ENCODE measurements at regions not wholly inside any gene's neighbourhood (a gene's known extent, or its start where the extent isn't known, plus 50 kb on each side); places are given as distances from the start of the nearest gene placed in this dataset.

DNA sequence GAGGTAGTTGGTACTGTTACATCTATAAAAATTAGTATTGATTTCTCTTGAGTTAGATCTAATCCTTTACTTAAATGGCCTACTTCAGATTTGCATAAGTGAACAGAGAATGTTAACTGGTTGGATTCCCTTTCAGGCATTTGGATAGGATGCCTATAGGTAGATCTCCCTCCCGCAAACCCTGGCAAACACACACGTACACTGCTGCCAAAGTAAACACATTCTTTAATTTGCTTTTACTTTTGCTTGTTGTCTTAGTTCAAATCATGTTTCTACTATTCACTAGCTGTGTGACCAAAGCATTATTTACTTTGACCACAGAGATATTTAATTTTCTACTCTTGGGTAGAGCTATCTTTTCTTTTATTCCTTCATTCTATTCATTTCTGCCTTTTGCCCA is 936.1 kb upstream of the FBXO33 start:
- Histone ChIP-seq H3K9me2 (replicated peaks; ENCODE audit: insufficient read depth, low read length) (no peaks in the 10 kb centered on the region), H2AFZ (ENCODE audit: low read depth, low read length, severe bottlenecking) (no peak overlapping the region), H3K36me3 (ENCODE audit: low read length) (no peaks in the 10 kb centered on the region), H4K20me1 (ENCODE audit: low read depth, low read length) (no peaks in the 10 kb centered on the region), H3K4me2 (ENCODE audit: low read depth, low read length, poor library complexity, severe bottlenecking) (no peak overlapping the region), H3K27ac (ENCODE audit: low read depth, low read length) (no peak overlapping the region), H3K9me3 (ENCODE audit: insufficient read depth, low read length) (no peaks in the 10 kb centered on the region), H3K9ac (ENCODE audit: low read length) (no peak overlapping the region), H3F3A (ENCODE audit: insufficient read depth) (no peaks in the 10 kb centered on the region), H3K79me2 (ENCODE audit: insufficient read depth, low read length) (no peaks in the 10 kb centered on the region), H3K4me3 (ENCODE audit: insufficient read depth, low read length, poor library complexity, severe bottlenecking) (no peak overlapping the region), H3K27me3 (ENCODE audit: low read length) (no peaks in the 10 kb centered on the region)
- no peak for TF ChIP-seq EZH2phosphoT487 (conservative IDR thresholded peaks at IDR 0.05; ENCODE audit: low read length)
- TF ChIP-seq, protein P1, sequence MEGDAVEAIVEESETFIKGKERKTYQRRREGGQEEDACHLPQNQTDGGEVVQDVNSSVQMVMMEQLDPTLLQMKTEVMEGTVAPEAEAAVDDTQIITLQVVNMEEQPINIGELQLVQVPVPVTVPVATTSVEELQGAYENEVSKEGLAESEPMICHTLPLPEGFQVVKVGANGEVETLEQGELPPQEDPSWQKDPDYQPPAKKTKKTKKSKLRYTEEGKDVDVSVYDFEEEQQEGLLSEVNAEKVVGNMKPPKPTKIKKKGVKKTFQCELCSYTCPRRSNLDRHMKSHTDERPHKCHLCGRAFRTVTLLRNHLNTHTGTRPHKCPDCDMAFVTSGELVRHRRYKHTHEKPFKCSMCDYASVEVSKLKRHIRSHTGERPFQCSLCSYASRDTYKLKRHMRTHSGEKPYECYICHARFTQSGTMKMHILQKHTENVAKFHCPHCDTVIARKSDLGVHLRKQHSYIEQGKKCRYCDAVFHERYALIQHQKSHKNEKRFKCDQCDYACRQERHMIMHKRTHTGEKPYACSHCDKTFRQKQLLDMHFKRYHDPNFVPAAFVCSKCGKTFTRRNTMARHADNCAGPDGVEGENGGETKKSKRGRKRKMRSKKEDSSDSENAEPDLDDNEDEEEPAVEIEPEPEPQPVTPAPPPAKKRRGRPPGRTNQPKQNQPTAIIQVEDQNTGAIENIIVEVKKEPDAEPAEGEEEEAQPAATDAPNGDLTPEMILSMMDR (IDR thresholded peaks at IDR 0.05; ENCODE audit: insufficient read depth, low read length, poor library complexity, severe bottlenecking), result no peak

GRCh38 chr14:40367717-40368116 is 935.5 kb upstream of the FBXO33 start:
- Histone ChIP-seq H3K79me2 (ENCODE audit: insufficient read depth, low read length) (no peaks in the 10 kb centered on the region), H3K4me2 (ENCODE audit: low read depth, low read length, poor library complexity, severe bottlenecking) (no peak overlapping the region), H3K36me3 (ENCODE audit: low read length) (no peaks in the 10 kb centered on the region), H3K4me3 (ENCODE audit: insufficient read depth, low read length, poor library complexity, severe bottlenecking) (no peak overlapping the region), H4K20me1 (ENCODE audit: low read depth, low read length) (no peaks in the 10 kb centered on the region), H2AFZ (ENCODE audit: low read depth, low read length, severe bottlenecking) (no peak overlapping the region), H3K9me3 (ENCODE audit: insufficient read depth, low read length) (no peaks in the 10 kb centered on the region), H3K9me2 (replicated peaks; ENCODE audit: insufficient read depth, low read length) (no peaks in the 10 kb centered on the region), H3K27ac (ENCODE audit: low read depth, low read length) (no peak overlapping the region), H3K27me3 (ENCODE audit: low read length) (no peaks in the 10 kb centered on the region), H3F3A (ENCODE audit: insufficient read depth) (no peaks in the 10 kb centered on the region), H3K9ac (ENCODE audit: low read length) (no peak overlapping the region)
- no peak for TF ChIP-seq EZH2phosphoT487 (conservative IDR thresholded peaks at IDR 0.05; ENCODE audit: low read length)
- TF ChIP-seq, protein P1 (IDR thresholded peaks at IDR 0.05; ENCODE audit: insufficient read depth, low read length, poor library complexity, severe bottlenecking), result no peak

DNA sequence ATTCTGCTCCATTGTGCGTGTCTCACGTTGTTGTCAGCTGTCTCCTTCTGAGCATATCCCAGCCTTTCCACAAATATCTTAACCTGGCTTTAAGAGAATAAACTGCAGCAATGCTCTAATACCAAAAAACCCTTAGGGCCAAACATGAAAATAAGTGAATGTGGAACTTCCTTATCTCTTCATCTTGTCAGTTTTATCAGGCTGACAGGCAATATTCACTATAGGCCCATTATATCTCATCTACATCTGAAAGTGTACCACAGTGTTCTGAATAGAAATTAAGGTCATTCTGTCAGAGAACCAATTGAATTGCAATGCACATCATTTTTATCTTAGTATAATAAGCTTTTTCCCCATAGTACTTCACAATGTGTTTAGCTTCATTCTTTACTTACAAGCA is 933.1 kb upstream of the FBXO33 start:
- TF ChIP-seq, protein P1 (IDR thresholded peaks at IDR 0.05; ENCODE audit: insufficient read depth, low read length, poor library complexity, severe bottlenecking), result no peak
- no peak for TF ChIP-seq EZH2phosphoT487 (conservative IDR thresholded peaks at IDR 0.05; ENCODE audit: low read length)
- H3K27me3 ChIP-seq (ENCODE audit: low read length), result no peaks in the 10 kb centered on the region

More for the DNA sequence above, 933.1 kb upstream of the FBXO33 start:
- no peak overlapping the region for H3K4me2 ChIP-seq (ENCODE audit: low read depth, low read length, poor library complexity, severe bottlenecking)
- H3K9ac ChIP-seq (ENCODE audit: low read length), result no peak overlapping the region
- no peak overlapping the region for H3K4me3 ChIP-seq (ENCODE audit: insufficient read depth, low read length, poor library complexity, severe bottlenecking)
- no peaks in the 10 kb centered on the region for H4K20me1 ChIP-seq (ENCODE audit: low read depth, low read length)
- H3K27ac ChIP-seq (ENCODE audit: low read depth, low read length), result no peak overlapping the region
- no peaks in the 10 kb centered on the region for H3K9me2 ChIP-seq (replicated peaks; ENCODE audit: insufficient read depth, low read length)
- H3K9me3 ChIP-seq (ENCODE audit: insufficient read depth, low read length), result no peaks in the 10 kb centered on the region
- H3K79me2 ChIP-seq (ENCODE audit: insufficient read depth, low read length), result no peaks in the 10 kb centered on the region
- H3F3A ChIP-seq (ENCODE audit: insufficient read depth), result no peaks in the 10 kb centered on the region
- H2AFZ ChIP-seq (ENCODE audit: low read depth, low read length, severe bottlenecking), result peak overlapping the region; percentile 43
- H3K36me3 ChIP-seq (ENCODE audit: low read length), result no peaks in the 10 kb centered on the region
